H1 (cell line): ENCODE measurements at regions not wholly inside any gene's neighbourhood (a gene's known extent, or its start where the extent isn't known, plus 50 kb on each side); places are given as distances from the start of the nearest gene placed in this dataset.
"Not testable (repeated sequence)": the region's sequence is repeated elsewhere in the genome, so short reads cannot be mapped to it uniquely, and the experiment has no call there.

Experiments
- CTCF ChIA-PET: fragments of 300-600 bp; sonication (Branson Sonifier 250); formaldehyde crosslinking; loops from one replicate; lab custom pipeline; 2021; ENCODE audit not compliant: partially characterized antibody; lab: Charles Lee
- POLR2A ChIA-PET: fragments of 300-600 bp; sonication (Branson Sonifier 250); formaldehyde crosslinking; loops from one replicate; lab custom pipeline; 2021; ENCODE audit warnings: inconsistent platforms; ENCODE audit not compliant: partially characterized antibody; lab: Charles Lee
- DNase-seq, 2 experiments: peaks; one replicate each; pipeline versions ENCODE4 v3.0.0 to v3.0.0-alpha.2; 2010 to 2022; ENCODE audit warnings: low spot score in 2 of 2, low read depth in 1 of 2, mixed read lengths in 1 of 2
- FAIRE-seq: peaks from 2 replicates; lab custom pipeline; 2011; peaks lifted over from hg19 to GRCh38; lab: Jason Lieb, UNC
- H2AFZ ChIP-seq: 2 replicates; pipeline ENCODE4 v1.8.1; 2012; ENCODE audit warnings: low read length, inconsistent platforms
- H2AK5ac ChIP-seq: 2 replicates; pipeline ENCODE4 v1.6.1; 2013; ENCODE audit warnings: low read depth, low read length
- H2BK120ac ChIP-seq: replicated peaks from 2 replicates; pipeline ENCODE3; 2013; ENCODE audit warnings: low read depth, low read length, inconsistent platforms
- H2BK12ac ChIP-seq: 2 replicates; pipeline ENCODE4 v1.6.1; 2013; ENCODE audit warnings: low read depth, low read length
- H2BK15ac ChIP-seq: 2 replicates; pipeline ENCODE4 v1.6.1; 2013; ENCODE audit warnings: low read length
- H2BK20ac ChIP-seq: 2 replicates; pipeline ENCODE4 v1.6.1; 2013; ENCODE audit warnings: low read length
- H2BK5ac ChIP-seq: 2 replicates; pipeline ENCODE4 v1.6.1; 2013; ENCODE audit warnings: low read depth, low read length
- H3K14ac ChIP-seq: 2 replicates; pipeline ENCODE4 v1.6.1; 2013; ENCODE audit warnings: inconsistent platforms; ENCODE audit not compliant: insufficient read length
- H3K18ac ChIP-seq: 2 replicates; pipeline ENCODE4 v1.6.1; 2013; ENCODE audit warnings: low read length; ENCODE audit errors: extremely low read depth
- H3K23ac ChIP-seq: 2 replicates; pipeline ENCODE4 v1.6.1; 2013; ENCODE audit warnings: inconsistent platforms; ENCODE audit not compliant: insufficient read length
- H3K23me2 ChIP-seq: 2 replicates; pipeline ENCODE4 v1.6.1; 2013; ENCODE audit warnings: low read depth, low read length
- H3K27ac ChIP-seq: 2 replicates; pipeline ENCODE4 v1.6.1; 2011; ENCODE audit warnings: low read depth, low read length, inconsistent platforms
- H3K27me3 ChIP-seq, 4 experiments: replicated peaks in 1 of 4; 1 replicate in 1 of 4; 2 replicates in 3 of 4; pipeline versions ENCODE4 v1.6.1 to v1.8.1; 2011 to 2013; ENCODE audit warnings: low read length in 3 of 4, mild to moderate bottlenecking in 3 of 4, inconsistent platforms in 2 of 4, mixed read lengths in 2 of 4, moderate library complexity in 1 of 4; ENCODE audit not compliant: control insufficient read depth in 3 of 4, insufficient read depth in 3 of 4; ENCODE audit errors: extremely low read depth in 1 of 4
- H3K36me3 ChIP-seq, 4 experiments: 2 replicates each; pipeline versions ENCODE4 v1.6.1 to v1.8.1; 2011 to 2013; ENCODE audit warnings: mild to moderate bottlenecking in 4 of 4, low read length in 3 of 4, moderate library complexity in 2 of 4, control low read depth in 1 of 4, inconsistent platforms in 1 of 4; ENCODE audit not compliant: insufficient read depth in 4 of 4, control insufficient read depth in 2 of 4
- H3K4ac ChIP-seq: replicated peaks from 2 replicates; pipeline ENCODE3; 2013; ENCODE audit warnings: low read length, low read depth, mixed read lengths, inconsistent platforms; ENCODE audit not compliant: insufficient read length
- H3K4me1 ChIP-seq, 4 experiments: replicated peaks in 1 of 4; 1 replicate in 1 of 4; 2 replicates in 3 of 4; pipeline versions ENCODE4 v1.6.1 to v1.8.1; 2011 to 2013; ENCODE audit warnings: low read length in 3 of 4, inconsistent platforms in 2 of 4, mixed read lengths in 1 of 4; ENCODE audit not compliant: insufficient read depth in 4 of 4, control insufficient read depth in 3 of 4
- H3K4me2 ChIP-seq, 2 experiments: 2 replicates each; pipeline versions ENCODE4 v1.6.1 to v1.8.1; 2011 to 2013; ENCODE audit warnings: low read depth in 2 of 2, low read length in 2 of 2, control low read depth in 1 of 2, inconsistent platforms in 1 of 2, mild to moderate bottlenecking in 1 of 2; ENCODE audit not compliant: insufficient read depth in 1 of 2
- H3K4me3 ChIP-seq, 4 experiments: fragments of 200-600, 300-600 bp in 1 of 4; sonication (generic), shearing (Covaris generic), sonication (Bioruptor Twin) in 1 of 4; 2 replicates each; pipeline versions ENCODE4 v1.5.1 to v1.8.1; 2011 to 2016; ENCODE audit warnings: low read length in 4 of 4, low read depth in 3 of 4, control low read depth in 2 of 4, inconsistent platforms in 2 of 4, mild to moderate bottlenecking in 2 of 4, mixed read lengths in 1 of 4, moderate library complexity in 1 of 4; ENCODE audit not compliant: insufficient read depth in 2 of 4; ENCODE audit errors: extremely low read depth in 1 of 4
- H3K56ac ChIP-seq: replicated peaks from 2 replicates; pipeline ENCODE3; 2013; ENCODE audit warnings: low read depth, mild to moderate bottlenecking, mixed read lengths, low read length, inconsistent platforms; ENCODE audit not compliant: insufficient read length
- H3K79me1 ChIP-seq: 2 replicates; pipeline ENCODE4 v1.6.1; 2013; ENCODE audit warnings: low read depth, low read length, control low read depth
- H3K79me2 ChIP-seq, 2 experiments: 2 replicates each; pipeline versions ENCODE4 v1.6.1 to v1.8.1; 2012 to 2013; ENCODE audit warnings: low read length in 2 of 2, mild to moderate bottlenecking in 2 of 2, inconsistent platforms in 1 of 2; ENCODE audit not compliant: insufficient read depth in 2 of 2, control insufficient read depth in 1 of 2
- H3K9ac ChIP-seq, 4 experiments: replicated peaks in 1 of 4; 1 replicate in 1 of 4; 2 replicates in 3 of 4; pipeline versions ENCODE4 v1.6.1 to v1.8.1; 2011 to 2013; ENCODE audit warnings: low read depth in 3 of 4, low read length in 3 of 4, control low read depth in 2 of 4, mild to moderate bottlenecking in 2 of 4, moderate library complexity in 2 of 4, inconsistent platforms in 1 of 4; ENCODE audit errors: extremely low read depth in 1 of 4
- H3K9me3 ChIP-seq, 2 experiments: 2 replicates each; pipeline versions ENCODE4 v1.6.1 to v1.8.1; 2012 to 2013; ENCODE audit warnings: mild to moderate bottlenecking in 2 of 2, moderate library complexity in 2 of 2, control low read depth in 1 of 2, inconsistent platforms in 1 of 2, low read depth in 1 of 2, low read length in 1 of 2, mixed read lengths in 1 of 2; ENCODE audit not compliant: insufficient read depth in 2 of 2
- H4K20me1 ChIP-seq, 2 experiments: replicated peaks in 1 of 2; 2 replicates each; pipeline versions ENCODE3 to v1.8.1; 2011 to 2013; ENCODE audit warnings: inconsistent platforms in 2 of 2, low read length in 2 of 2, mild to moderate bottlenecking in 1 of 2; ENCODE audit not compliant: insufficient read depth in 2 of 2, control insufficient read depth in 1 of 2
- H4K5ac ChIP-seq: 2 replicates; pipeline ENCODE4 v1.6.1; 2013; ENCODE audit warnings: low read length, low read depth, mixed read lengths, inconsistent platforms; ENCODE audit not compliant: insufficient read length
- H4K8ac ChIP-seq: 2 replicates; pipeline ENCODE4 v1.8.0; 2013; ENCODE audit warnings: mild to moderate bottlenecking, moderate library complexity, low read length, inconsistent platforms; ENCODE audit not compliant: insufficient read depth; ENCODE audit errors: extremely low read depth
- H4K91ac ChIP-seq: replicated peaks from 2 replicates; pipeline ENCODE3; 2013; ENCODE audit warnings: low read length, mixed read lengths, inconsistent platforms; ENCODE audit not compliant: insufficient read length
- KDM1A ChIP-seq: fragments of 200-600, 300-600 bp; sonication (generic); IDR thresholded peaks from 2 replicates; pipeline ENCODE4 v1.7.1; 2016; ENCODE audit warnings: mild to moderate bottlenecking, low read length, borderline replicate concordance
- WGBS, 2 experiments: shearing (Covaris generic) in 1 of 2; methylation state at CpG; one replicate each; pipeline versions ENCODE4 v1.1.6 to v1.1.7; 2013 to 2015; ENCODE audit warnings: low lambda C conversion rate in 2 of 2, mixed read lengths in 2 of 2, inconsistent platforms in 1 of 2, low coverage in 1 of 2, missing lambda C conversion rate in 1 of 2; ENCODE audit not compliant: insufficient replicate concordance in 2 of 2, insufficient coverage in 1 of 2, insufficient read length in 1 of 2; ENCODE audit errors: extremely low coverage in 1 of 2, missing lambda C conversion rate in 1 of 2; 5-methylcytosine and 5-hydroxymethylcytosine counted together

GRCh38 chr12:47463918-47464317 is 241.9 kb downstream of the RPAP3 start:
- FAIRE-seq, H3K23me2 ChIP-seq, CTCF ChIA-PET, POLR2A ChIA-PET, H3K79me1 ChIP-seq, H3K9ac ChIP-seq, H2BK5ac ChIP-seq, H2AFZ ChIP-seq, H3K27ac ChIP-seq, H4K20me1 ChIP-seq, H3K79me2 ChIP-seq, H2BK15ac ChIP-seq, H3K56ac ChIP-seq, H3K27me3 ChIP-seq, H2BK20ac ChIP-seq, H3K4ac ChIP-seq, H2BK120ac ChIP-seq, H3K18ac ChIP-seq, H4K8ac ChIP-seq, H3K4me1 ChIP-seq, H3K36me3 ChIP-seq, H2AK5ac ChIP-seq, DNase-seq, H3K4me3 ChIP-seq, H3K14ac ChIP-seq, H2BK12ac ChIP-seq, H4K91ac ChIP-seq, H3K23ac ChIP-seq, H4K5ac ChIP-seq, H3K4me2 ChIP-seq: not testable (repeated sequence)
- 0 out of 2 replicates have a peak, but pooled peaks have one; percentile 15 for TF ChIP-seq KDM1A
- WGBS, 2 experiments: 84% methylated on average over 5 of the region's 5 CpGs; no CpG with 5 or more reads in 1 of the 2 experiments
- H3K9me3 ChIP-seq: peaks cover 6 to 11% of the 10 kb centered on the region in 2 experiments; a peak in 3 of 4 replicates
